ENCODE measurements at regions not wholly inside any gene's neighbourhood (a gene's known extent, or its start where the extent isn't known, plus 50 kb on each side); places are given as distances from the start of the nearest gene placed in this dataset.

DNA sequence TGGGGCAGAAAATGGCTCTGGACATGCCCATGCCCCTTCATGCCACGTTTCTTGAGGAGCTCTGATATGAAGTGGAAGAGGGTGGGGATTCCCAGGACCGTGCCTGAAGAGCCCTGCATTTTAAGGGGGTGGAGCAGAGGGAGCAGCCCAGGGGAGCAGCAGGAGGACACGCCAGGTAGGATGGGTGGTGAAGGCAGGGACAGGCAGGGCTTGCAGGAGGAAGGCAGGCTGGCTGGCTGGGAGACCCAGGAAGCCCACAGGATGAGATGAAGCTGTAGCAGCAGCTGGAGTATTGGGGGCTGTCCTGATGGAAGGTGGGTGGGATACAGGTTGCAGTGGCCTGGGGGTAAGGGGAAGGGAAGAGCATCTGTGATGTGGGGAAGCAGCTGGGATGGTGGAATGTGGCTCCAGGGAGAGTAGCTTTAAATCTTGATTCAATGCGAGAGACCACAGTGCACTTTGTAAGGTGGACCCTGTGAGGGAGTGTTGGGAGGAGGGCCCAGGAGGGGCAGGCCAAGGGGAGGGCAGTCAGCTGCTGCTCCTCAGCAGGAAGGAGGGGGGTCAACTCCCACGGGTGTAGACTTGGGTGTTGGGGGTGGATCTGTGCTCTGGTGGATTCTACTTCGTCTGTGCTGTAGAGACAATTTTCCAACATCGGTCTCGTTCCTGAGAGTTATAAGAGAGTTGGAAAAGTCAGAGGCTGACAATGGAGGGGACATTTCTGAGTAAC is 242.6 kb upstream of the IRX4 start:
- no peak overlapping the region for H2AFZ ChIP-seq (ENCODE audit: low read depth, low read length, poor library complexity, severe bottlenecking)
- no peak for ATAC-seq
- no peak overlapping the region for H3K4me3 ChIP-seq (replicated peaks in 1 of 2; ENCODE audit: low read depth in 1 of 2, low read length in 2 of 2)
- H3K9ac ChIP-seq (ENCODE audit: low read length): no peak overlapping the region
- H3K27me3 ChIP-seq (ENCODE audit: insufficient read depth, low read length): peaks cover 14% of the 10 kb centered on the region
- ChIA-PET POLR2A (no interaction called here), RAD21 (ENCODE audit: low non-redundant PET in 1 of 2, low total read pairs in 2 of 2, uncharacterized antibody in 2 of 2, unreplicated experiment in 2 of 2) (no interaction called here), CTCF (no interaction called here)
- intact Hi-C loops (cut with micrococcal nuclease): no loop called here
- BruUV-seq (replicated peaks): no TSS peak
- no peaks in the 10 kb centered on the region for H3K4me1 ChIP-seq (ENCODE audit: control insufficient read depth in 1 of 2, insufficient read depth in 2 of 2, low read length in 2 of 2)
- no peaks in the 10 kb centered on the region for H3K9me3 ChIP-seq (ENCODE audit: control insufficient read depth in 1 of 2, insufficient read depth in 1 of 2, low read depth in 1 of 2, low read length in 2 of 2)
- H3K27ac ChIP-seq (ENCODE audit: low read depth, low read length): no peak overlapping the region
- H3K79me2 ChIP-seq (ENCODE audit: insufficient read depth, low read length): no peaks in the 10 kb centered on the region
- TF ChIP-seq EGR1 (IDR thresholded peaks at IDR 0.05; ENCODE audit: low read depth): no peak
- no peak for TF ChIP-seq JUND (IDR thresholded peaks at IDR 0.05)
- no peak for TF ChIP-seq ELF1 (IDR thresholded peaks at IDR 0.05; ENCODE audit: borderline replicate concordance, low read depth)
- TF ChIP-seq EZH2 (IDR thresholded peaks at IDR 0.05): no peak
- no peak for TF ChIP-seq SP1 (IDR thresholded peaks at IDR 0.05; ENCODE audit: low read depth)
- TF ChIP-seq, protein P1, sequence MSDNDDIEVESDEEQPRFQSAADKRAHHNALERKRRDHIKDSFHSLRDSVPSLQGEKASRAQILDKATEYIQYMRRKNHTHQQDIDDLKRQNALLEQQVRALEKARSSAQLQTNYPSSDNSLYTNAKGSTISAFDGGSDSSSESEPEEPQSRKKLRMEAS (IDR thresholded peaks at IDR 0.05): no peak
- TF ChIP-seq, protein P2, sequence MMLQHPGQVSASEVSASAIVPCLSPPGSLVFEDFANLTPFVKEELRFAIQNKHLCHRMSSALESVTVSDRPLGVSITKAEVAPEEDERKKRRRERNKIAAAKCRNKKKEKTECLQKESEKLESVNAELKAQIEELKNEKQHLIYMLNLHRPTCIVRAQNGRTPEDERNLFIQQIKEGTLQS (IDR thresholded peaks at IDR 0.05): no peak
- no peak for TF ChIP-seq ZFX (IDR thresholded peaks at IDR 0.05)
- no peak for TF ChIP-seq TCF7L2 (IDR thresholded peaks at IDR 0.05; ENCODE audit: borderline replicate concordance, extremely low read depth, insufficient read depth, insufficient read length)
- TF ChIP-seq, protein P3, sequence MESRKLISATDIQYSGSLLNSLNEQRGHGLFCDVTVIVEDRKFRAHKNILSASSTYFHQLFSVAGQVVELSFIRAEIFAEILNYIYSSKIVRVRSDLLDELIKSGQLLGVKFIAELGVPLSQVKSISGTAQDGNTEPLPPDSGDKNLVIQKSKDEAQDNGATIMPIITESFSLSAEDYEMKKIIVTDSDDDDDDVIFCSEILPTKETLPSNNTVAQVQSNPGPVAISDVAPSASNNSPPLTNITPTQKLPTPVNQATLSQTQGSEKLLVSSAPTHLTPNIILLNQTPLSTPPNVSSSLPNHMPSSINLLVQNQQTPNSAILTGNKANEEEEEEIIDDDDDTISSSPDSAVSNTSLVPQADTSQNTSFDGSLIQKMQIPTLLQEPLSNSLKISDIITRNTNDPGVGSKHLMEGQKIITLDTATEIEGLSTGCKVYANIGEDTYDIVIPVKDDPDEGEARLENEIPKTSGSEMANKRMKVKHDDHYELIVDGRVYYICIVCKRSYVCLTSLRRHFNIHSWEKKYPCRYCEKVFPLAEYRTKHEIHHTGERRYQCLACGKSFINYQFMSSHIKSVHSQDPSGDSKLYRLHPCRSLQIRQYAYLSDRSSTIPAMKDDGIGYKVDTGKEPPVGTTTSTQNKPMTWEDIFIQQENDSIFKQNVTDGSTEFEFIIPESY (IDR thresholded peaks at IDR 0.05; ENCODE audit: extremely low read depth, insufficient replicate concordance, low read length): no peak
- TF ChIP-seq FOSL1 (IDR thresholded peaks at IDR 0.05; ENCODE audit: low read depth): no peak
- H3K9me2 ChIP-seq (ENCODE audit: insufficient read depth): no peaks in the 10 kb centered on the region
- H3K4me2 ChIP-seq (ENCODE audit: low read length): no peak overlapping the region
- H4K20me1 ChIP-seq (ENCODE audit: insufficient read depth): no peaks in the 10 kb centered on the region
- H3K36me3 ChIP-seq (ENCODE audit: control insufficient read depth in 1 of 2, insufficient read depth in 2 of 2, low read length in 2 of 2): no peaks in the 10 kb centered on the region
- DNase-seq (ENCODE audit: low read depth, low spot score): no peak

All from HCT116 (cell line).